ENCODE measurements at regions not wholly inside any gene's neighbourhood (a gene's known extent, or its start where the extent isn't known, plus 50 kb on each side); places are given as distances from the start of the nearest gene placed in this dataset.

GRCh38 chr5:51488803-51489642, 105.8 kb downstream of the ISL1 start:
- TF ChIP-seq CTCF (IDR thresholded peaks at IDR 0.05) = no peak

GRCh38 chr5:51494821-51495220, 111.6 kb downstream of the ISL1 start:
- TF ChIP-seq CTCF (IDR thresholded peaks at IDR 0.05) = no peak
- Histone ChIP-seq H3K4me3 (no peak overlapping the region), H3K27me3 (no peaks in the 10 kb centered on the region), H3K36me3 (no peaks in the 10 kb centered on the region), H3K4me1 (no peaks in the 10 kb centered on the region), H3K27ac (no peak overlapping the region), H3K9me3 (no peaks in the 10 kb centered on the region)
- intact Hi-C loops (cut with DNase I) = no loop called here
- ATAC-seq = no peak
- no peak for DNase-seq
- WGBS, 2 donors = 83 to 86% methylated on average over 12 of the region's 12 CpGs

More at GRCh38 chr5:51488803-51489642, 105.8 kb downstream of the ISL1 start:
- H3K4me3 ChIP-seq = no peak overlapping the region
- DNase-seq = no peak
- intact Hi-C loops (cut with DNase I) = no loop called here
- no peaks in the 10 kb centered on the region for H3K27me3 ChIP-seq
- 49 to 64% methylated on average over 3 of the region's 3 CpGs for WGBS, 2 donors
- no peak overlapping the region for H3K27ac ChIP-seq
- H3K4me1 ChIP-seq = no peaks in the 10 kb centered on the region
- no peaks in the 10 kb centered on the region for H3K9me3 ChIP-seq
- no peak for ATAC-seq
- no peaks in the 10 kb centered on the region for H3K36me3 ChIP-seq

- Histone ChIP-seq H3K27me3 (no peaks in the 10 kb centered on the region), H3K4me1 (no peaks in the 10 kb centered on the region), H3K36me3 (no peaks in the 10 kb centered on the region), H3K4me3 (no peak overlapping the region), H3K9me3 (no peaks in the 10 kb centered on the region), H3K27ac (no peak overlapping the region)
- intact Hi-C loops (cut with DNase I) = no loop called here
- TF ChIP-seq CTCF (IDR thresholded peaks at IDR 0.05) = no peak
- DNase-seq (no peak), ATAC-seq (no peak)
- WGBS, 2 donors = 42 to 57% methylated on average over 2 of the region's 2 CpGs
Measured at GRCh38 chr5:51495672-51496071, 112.4 kb downstream of the ISL1 start.

GRCh38 chr5:51517838-51518237, 134.6 kb downstream of the ISL1 start:
- Histone ChIP-seq H3K27ac (no peak overlapping the region), H3K36me3 (no peaks in the 10 kb centered on the region), H3K9me3 (peaks cover 0 to 5% (median 0%) of the 10 kb centered on the region in 11 donors), H3K4me1 (no peaks in the 10 kb centered on the region), H3K4me3 (no peak overlapping the region), H3K27me3 (peaks cover 0 to 10% (median 0%) of the 10 kb centered on the region in 7 donors)
- intact Hi-C loops (cut with DNase I) = no loop called here
- 58 to 62% methylated on average over 1 of the region's 1 CpG for WGBS, 2 donors
- no peak for DNase-seq
- no peak for ATAC-seq
- no peak for TF ChIP-seq CTCF (IDR thresholded peaks at IDR 0.05)

Data from heart right ventricle (tissue), 16 donors.